ENCODE measurements at regions not wholly inside any gene's neighbourhood (a gene's known extent, or its start where the extent isn't known, plus 50 kb on each side); places are given as distances from the start of the nearest gene placed in this dataset.

GRCh38 chr12:90322006-90322405, 613.4 kb upstream of the ATP2B1 start:
- no peak for DNase-seq (ENCODE audit: low read depth in 3 of 3)

DNA sequence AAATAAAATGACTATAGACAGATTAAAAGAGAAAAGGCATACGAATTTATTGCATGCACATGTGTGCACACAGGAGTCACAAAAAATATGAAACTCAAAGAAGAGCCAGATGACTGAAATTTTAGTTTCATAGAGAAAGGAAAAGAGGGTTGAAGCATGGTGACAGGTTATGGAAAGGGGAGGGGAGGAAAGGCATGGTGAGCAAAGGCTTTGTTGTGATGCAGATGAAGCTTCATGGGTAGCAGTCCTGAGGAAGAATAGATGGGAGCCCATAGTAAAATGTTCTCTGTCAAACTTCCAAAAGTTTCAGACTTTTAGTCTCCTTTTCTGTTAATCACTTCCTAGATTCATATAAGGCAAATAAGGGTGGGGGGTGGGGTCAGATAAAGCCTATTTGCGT, 612.7 kb upstream of the ATP2B1 start:
- DNase-seq (ENCODE audit: low read depth in 3 of 3) = no peak

DNA sequence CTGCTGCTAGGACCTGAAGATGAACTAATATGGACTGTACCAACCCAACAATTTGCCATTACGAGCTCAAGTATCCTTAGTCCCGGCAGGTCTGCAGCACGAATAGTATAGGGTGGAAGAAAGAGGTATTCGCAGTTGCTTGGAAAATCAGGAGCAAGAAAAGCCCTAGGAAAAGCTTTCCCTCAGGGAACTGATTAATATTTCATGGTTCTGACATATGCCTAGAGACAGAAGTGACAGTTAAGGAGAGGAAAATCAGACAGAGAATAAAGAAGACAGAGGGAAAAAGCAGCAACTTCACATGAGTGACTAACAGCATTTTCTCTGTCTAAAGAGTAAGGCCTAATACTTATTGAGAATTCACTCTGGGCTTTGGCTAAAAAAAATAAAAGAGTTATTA, 602.9 kb upstream of the ATP2B1 start:
- DNase-seq (ENCODE audit: low read depth in 3 of 3) = no peak

- DNase-seq (ENCODE audit: low read depth in 3 of 3) = no peak
These were observed 596.7 kb upstream of the ATP2B1 start for GRCh38 chr12:90305379-90305778.

GRCh38 chr12:90304231-90304630, 595.6 kb upstream of the ATP2B1 start:
- DNase-seq (ENCODE audit: low read depth in 3 of 3) = no peak

DNA sequence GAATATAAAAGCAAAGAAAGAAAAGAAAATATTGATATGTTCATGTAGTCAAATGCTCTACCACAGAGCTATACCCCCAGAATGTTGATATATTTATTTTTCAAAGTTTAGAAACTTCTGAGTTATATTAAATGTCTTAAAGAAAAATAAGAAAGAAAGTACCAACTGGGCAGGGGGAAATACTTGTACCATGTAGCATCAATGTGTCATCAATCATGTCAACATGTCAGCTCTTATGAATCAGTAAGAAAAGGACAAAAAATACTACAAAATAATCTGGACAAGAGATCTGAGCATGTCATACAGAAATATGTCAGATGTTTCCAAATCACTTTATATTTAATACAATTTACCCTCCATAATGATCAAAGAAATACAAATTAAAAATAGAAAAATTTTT, 595.1 kb upstream of the ATP2B1 start:
- DNase-seq (ENCODE audit: low read depth in 3 of 3) = no peak

DNA sequence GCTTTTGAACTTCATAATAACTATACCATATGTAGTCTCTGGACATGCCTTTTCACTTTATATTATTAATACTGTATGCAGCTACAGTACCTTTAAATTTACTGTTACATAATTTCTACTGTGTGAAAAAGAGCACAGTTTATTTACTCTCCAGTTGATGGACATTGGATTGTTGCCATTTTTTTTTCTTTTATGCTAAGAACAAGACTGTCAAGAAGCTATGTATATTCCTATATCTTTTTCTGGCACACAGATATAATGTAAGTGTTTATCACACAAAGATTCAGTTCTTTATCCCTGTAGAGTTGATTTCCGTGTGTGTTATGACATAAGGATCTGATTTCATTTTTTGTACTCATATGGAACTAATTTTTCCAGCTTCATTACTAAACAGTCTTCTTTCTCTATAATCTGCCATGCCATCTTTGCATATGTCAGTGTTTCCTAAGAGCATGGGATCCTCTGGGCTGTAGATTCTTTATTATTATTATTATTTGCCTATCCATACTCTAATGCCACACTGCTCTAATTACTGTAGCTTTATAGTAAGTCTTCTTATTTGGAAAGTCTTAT, 593.0 kb upstream of the ATP2B1 start:
- no peak for DNase-seq (ENCODE audit: low read depth in 3 of 3)

- DNase-seq (ENCODE audit: low read depth in 3 of 3) = no peak
These were observed 592.5 kb upstream of the ATP2B1 start for GRCh38 chr12:90301095-90301494.

DNA sequence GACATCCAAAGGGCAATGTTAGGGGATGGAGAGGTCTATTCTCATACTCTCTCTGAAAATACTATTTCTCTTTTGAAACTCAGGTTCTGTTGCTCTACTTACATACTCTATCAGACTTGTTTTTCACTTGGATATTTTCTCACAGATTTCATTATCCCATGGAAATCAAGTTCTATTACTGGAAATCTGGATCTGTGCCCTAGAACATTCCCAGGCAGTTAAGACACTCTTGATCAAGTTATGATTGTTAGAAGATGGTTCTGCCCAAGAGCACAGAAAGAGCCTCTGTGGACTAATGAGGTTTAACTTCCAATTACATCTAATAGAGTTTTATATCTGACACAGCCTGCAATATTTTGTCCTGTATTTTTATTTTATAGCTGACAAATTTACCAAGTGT, 591.0 kb upstream of the ATP2B1 start:
- DNase-seq (ENCODE audit: low read depth in 3 of 3) = no peak

- DNase-seq (ENCODE audit: low read depth in 3 of 3) = no peak
These were observed 590.5 kb upstream of the ATP2B1 start for GRCh38 chr12:90299121-90299520.

GRCh38 chr12:90298289-90298948, 589.8 kb upstream of the ATP2B1 start:
- DNase-seq (ENCODE audit: low read depth in 3 of 3) = no peak

DNA sequence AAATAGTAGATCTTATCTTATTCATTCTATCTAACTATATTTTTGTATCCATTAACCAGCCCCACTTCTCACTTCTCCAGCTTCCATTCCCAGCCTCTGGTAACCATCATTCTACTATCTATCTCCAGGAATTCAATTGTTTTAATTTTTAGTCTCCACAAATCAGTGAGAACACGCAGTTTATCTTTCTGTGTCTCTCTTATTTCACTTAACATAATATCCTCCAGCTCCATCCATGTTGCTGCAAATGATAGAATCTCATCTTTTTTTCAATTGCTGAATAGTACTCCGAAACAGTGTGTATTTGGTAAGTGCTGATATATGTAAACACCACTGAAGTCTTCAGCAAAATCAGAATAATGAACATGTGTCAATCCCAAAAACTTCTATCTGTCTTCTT, 587.2 kb upstream of the ATP2B1 start:
- no peak for DNase-seq (ENCODE audit: low read depth in 3 of 3)

DNA sequence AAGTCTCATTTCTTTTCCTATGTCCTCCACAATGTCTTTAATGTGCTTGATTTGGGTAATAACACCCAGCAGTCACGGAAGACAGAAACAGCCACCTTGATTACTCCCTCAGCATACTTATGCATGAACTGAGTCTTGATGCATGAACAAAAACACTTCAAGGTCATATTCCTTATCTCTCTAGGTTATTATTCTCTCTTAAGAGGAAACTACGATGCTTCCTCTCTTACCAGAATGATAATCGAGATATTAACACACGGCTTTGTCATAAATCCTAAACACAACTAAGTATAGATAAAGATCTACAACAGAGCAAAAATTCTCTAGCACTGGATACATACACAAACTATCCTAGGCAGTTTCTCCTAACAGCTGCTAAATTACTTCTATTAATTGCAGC, 583.5 kb upstream of the ATP2B1 start:
- DNase-seq (ENCODE audit: low read depth in 3 of 3) = no peak

DNA sequence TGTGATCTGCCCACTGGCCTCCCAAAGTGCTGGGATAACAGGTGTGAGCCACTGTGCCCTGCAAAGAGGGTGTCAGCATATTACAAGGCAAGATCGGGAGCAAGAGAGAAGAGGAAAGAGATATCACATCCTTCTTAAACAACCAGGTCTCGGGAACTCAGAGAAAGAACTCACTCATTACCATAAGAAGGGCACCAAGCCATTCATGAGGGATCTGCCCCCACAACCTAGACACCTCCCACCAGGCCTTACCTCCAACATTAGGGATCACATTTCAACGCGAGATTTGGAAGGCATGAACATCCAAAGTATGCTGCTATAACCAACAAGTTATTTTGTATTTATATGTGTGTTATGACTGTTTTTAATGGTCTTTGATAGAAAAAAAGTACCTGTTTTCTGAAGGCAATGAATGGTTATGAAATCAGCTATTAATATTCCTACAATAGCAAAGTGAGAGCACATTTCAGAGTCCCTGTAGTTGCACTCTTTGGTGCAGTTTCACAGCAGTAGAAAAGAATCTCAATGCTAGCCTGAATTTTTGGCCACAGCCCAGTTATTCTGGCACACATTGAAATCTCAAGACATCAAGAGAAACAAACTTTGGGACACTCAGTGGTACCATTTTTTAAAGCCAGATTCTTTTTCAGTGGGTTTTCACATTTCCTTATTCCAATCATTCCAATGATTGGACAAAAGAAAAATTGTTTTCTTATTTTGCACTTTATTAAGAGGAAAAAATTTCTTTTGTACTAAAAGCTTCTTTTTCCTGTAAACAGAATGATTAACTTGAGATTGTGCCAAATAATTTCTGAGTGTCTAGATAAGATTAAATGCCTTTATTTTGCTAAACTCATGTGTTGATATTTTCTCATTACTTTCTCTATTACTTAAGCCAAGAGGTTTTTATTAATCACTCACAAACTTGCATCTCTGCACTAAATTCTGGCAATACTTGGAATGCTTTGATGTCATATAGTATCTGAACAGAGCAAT, 582.6 kb upstream of the ATP2B1 start:
- DNase-seq (ENCODE audit: low read depth in 3 of 3) = no peak

- no peak for DNase-seq (ENCODE audit: low read depth in 3 of 3)
These were observed 578.9 kb upstream of the ATP2B1 start for GRCh38 chr12:90287585-90287984.

GRCh38 chr12:90281154-90281868, 572.7 kb upstream of the ATP2B1 start:
- no peak for DNase-seq (ENCODE audit: low read depth in 3 of 3)

DNA sequence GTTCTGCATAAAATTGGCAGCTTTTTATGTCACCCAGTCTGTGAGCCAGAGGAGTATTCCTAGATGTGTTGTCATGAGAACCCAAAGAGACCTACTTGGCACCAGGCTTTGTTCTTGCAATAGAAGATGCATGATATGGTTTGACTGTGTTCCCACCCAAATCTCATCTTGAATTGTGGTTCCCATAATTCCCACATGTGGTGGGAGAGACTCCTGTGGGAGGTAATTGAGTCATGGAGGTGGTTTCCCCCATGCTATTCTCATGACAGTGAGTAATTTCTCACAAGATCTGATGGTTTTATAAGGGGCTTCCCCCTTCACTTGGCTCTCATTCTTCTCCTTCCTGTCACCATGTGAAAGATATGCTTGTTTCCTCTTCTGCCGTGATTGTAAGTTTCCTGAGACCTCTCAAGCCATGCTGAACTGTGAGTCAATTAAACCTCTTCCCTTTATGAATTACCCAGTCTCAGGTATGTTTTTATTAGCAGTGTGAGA, 572.0 kb upstream of the ATP2B1 start:
- DNase-seq (ENCODE audit: low read depth in 3 of 3) = peak in 2 of 3 experiments; percentile 1 to 25

DNA sequence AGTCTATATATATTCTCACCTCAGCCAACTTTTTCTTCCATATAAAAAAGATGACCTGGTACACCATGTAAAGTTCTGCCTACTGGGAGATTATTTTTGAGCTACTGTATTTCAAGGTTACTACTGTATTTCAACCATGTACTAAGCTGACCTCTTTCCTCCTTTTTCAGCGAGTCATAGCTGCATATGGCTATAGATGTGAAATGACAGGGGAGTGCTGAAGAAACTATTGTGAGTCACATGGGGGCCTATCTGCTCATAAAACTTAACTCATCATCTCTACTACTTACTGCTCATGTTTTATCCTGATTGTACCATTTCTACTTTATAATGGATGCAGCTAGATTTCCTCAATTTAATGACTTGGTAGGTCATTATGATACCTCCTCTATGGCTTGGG, 571.4 kb upstream of the ATP2B1 start:
- no peak for DNase-seq (ENCODE audit: low read depth in 3 of 3)

- DNase-seq (ENCODE audit: low read depth in 3 of 3) = no peak
These were observed 566.5 kb upstream of the ATP2B1 start for GRCh38 chr12:90275088-90275487.

DNA sequence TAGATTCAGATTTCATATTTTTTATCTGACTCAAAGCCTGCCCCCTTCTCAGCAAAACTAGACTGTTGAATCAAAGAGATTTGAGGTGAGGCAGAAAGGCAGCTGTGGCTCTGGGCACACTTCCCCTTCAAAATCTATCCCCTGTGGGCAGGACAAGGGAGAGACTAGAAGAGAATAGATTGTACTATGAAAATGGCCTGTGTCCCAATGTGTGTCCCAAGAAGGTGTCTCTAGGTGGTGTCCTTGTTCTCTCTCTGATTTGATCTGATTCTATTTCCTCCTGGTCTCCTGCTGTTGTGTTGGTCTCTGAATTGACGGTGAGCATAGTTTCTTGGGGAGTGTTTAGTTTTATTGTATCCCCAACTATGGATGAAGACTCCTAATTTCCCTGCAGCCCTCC, 565.8 kb upstream of the ATP2B1 start:
- DNase-seq (ENCODE audit: low read depth in 3 of 3) = no peak

GRCh38 chr12:90268574-90268973, 559.9 kb upstream of the ATP2B1 start:
- DNase-seq (ENCODE audit: low read depth in 3 of 3) = no peak

- no peak for DNase-seq (ENCODE audit: low read depth in 3 of 3)
These were observed 553.6 kb upstream of the ATP2B1 start for GRCh38 chr12:90262251-90262650.
